Prostate gland (tissue), 2 donors: ENCODE measurements at regions not wholly inside any gene's neighbourhood (a gene's known extent, or its start where the extent isn't known, plus 50 kb on each side); places are given as distances from the start of the nearest gene placed in this dataset.

Experiments
- CTCF ChIP-seq, 4 experiments: fragments of 200-600 bp in 2 of 4; fragments of 450-650 bp in 2 of 4; sonication (generic) in 2 of 4; IDR thresholded peaks; 1 replicate in 3 of 4; 2 replicates in 1 of 4; pipeline ENCODE4 v1.5.1; 2016 to 2019; ENCODE audit warnings: antibody characterized with exemption in 4 of 4, mild to moderate bottlenecking in 2 of 4, moderate library complexity in 2 of 4
- POLR2A ChIP-seq: fragments of 450-650 bp; IDR thresholded peaks from one replicate; pipeline ENCODE4 v1.6.1; 2016; ENCODE audit warnings: antibody characterized with exemption, mild to moderate bottlenecking

- TF ChIP-seq CTCF (IDR thresholded peaks at IDR 0.05) (no peak), POLR2A (no peak)
Observed at GRCh38 chr17:59494757-59495368, 70.5 kb upstream of the DHX40 start.
